HEK293 (cell line): ENCODE measurements at regions not wholly inside any gene's neighbourhood (a gene's known extent, or its start where the extent isn't known, plus 50 kb on each side); places are given as distances from the start of the nearest gene placed in this dataset.
"Not testable (repeated sequence)": the region's sequence is repeated elsewhere in the genome, so short reads cannot be mapped to it uniquely, and the experiment has no call there.

Experiments
- GFI1B ChIP-seq: fragments of 450-650 bp; formaldehyde crosslinking; IDR thresholded peaks from 2 replicates; pipeline ENCODE4 v1.5.1; 2016; ENCODE audit warnings: missing biosample characterization, missing genetic modification characterization
- KLF9 ChIP-seq: fragments of 450-650 bp; formaldehyde crosslinking; IDR thresholded peaks from 2 replicates; pipeline ENCODE4 v1.5.1; 2016; ENCODE audit warnings: missing biosample characterization, missing genetic modification characterization, low read depth
- SP2 ChIP-seq: fragments of 450-650 bp; formaldehyde crosslinking; IDR thresholded peaks from 2 replicates; pipeline ENCODE4 v1.5.1; 2016; ENCODE audit warnings: missing biosample characterization, missing genetic modification characterization
- TCF7L2 ChIP-seq: IDR thresholded peaks from 2 replicates; pipeline ENCODE4 v1.6.1; 2011; ENCODE audit warnings: low read depth, mild to moderate bottlenecking, inconsistent platforms, low read length, moderate library complexity, borderline replicate concordance
- ZBTB7A ChIP-seq: fragments of 450-650 bp; formaldehyde crosslinking; IDR thresholded peaks from 2 replicates; pipeline ENCODE4 v1.5.1; 2016; ENCODE audit warnings: low read depth, missing biosample characterization, missing genetic modification characterization
- ZNF223 ChIP-seq: fragments of 450-650 bp; formaldehyde crosslinking; IDR thresholded peaks from 2 replicates; pipeline ENCODE4 v1.5.1; 2016; ENCODE audit warnings: missing biosample characterization, missing genetic modification characterization
- ZNF324 ChIP-seq: fragments of 450-650 bp; formaldehyde crosslinking; IDR thresholded peaks from 2 replicates; pipeline ENCODE4 v1.5.1; 2016; ENCODE audit warnings: missing biosample characterization, missing genetic modification characterization
- ZNF558 ChIP-seq: fragments of 450-650 bp; formaldehyde crosslinking; IDR thresholded peaks from 2 replicates; pipeline ENCODE4 v1.5.1; 2016; ENCODE audit warnings: missing biosample characterization, missing genetic modification characterization
- ZNF596 ChIP-seq: fragments of 450-650 bp; IDR thresholded peaks from 2 replicates; pipeline ENCODE4 v1.5.0; 2018; ENCODE audit warnings: missing biosample characterization, mild to moderate bottlenecking, missing genetic modification characterization, moderate library complexity
- ZNF777 ChIP-seq: fragments of 450-650 bp; formaldehyde crosslinking; IDR thresholded peaks from 2 replicates; pipeline ENCODE4 v1.5.1; 2017; ENCODE audit warnings: missing biosample characterization, missing genetic modification characterization, borderline replicate concordance
- TF ChIP-seq, protein P1 (sequence below): fragments of 450-650 bp; formaldehyde crosslinking; IDR thresholded peaks from 2 replicates; pipeline ENCODE4 v1.5.1; 2016; ENCODE audit warnings: missing biosample characterization, missing genetic modification characterization
- TF ChIP-seq, protein P2 (sequence below): fragments of 450-650 bp; IDR thresholded peaks from 2 replicates; pipeline ENCODE4 v1.5.1; 2018; ENCODE audit warnings: missing biosample characterization, missing genetic modification characterization

DNA sequence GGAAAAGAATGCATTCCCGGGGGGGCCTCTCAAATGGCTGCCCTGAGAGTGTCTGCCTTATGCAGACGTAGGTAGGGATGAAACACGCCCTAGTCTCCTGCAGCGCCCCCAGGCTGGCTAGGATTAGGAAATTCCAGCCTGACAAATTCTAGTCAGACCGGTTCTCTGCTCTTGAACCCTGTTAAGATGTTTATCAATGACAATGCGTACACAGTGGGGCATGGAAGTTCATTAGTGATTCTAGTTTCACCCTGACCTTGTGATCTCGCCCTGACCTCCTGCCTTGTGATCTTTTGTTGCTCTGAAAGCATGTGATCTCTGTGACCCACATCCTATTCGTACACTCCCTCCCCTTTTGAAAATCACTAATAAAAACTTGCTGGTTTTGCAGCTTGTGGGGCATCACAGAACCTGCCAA is 88.7 kb downstream of the MAP3K8 start:
- TF ChIP-seq, protein P1, sequence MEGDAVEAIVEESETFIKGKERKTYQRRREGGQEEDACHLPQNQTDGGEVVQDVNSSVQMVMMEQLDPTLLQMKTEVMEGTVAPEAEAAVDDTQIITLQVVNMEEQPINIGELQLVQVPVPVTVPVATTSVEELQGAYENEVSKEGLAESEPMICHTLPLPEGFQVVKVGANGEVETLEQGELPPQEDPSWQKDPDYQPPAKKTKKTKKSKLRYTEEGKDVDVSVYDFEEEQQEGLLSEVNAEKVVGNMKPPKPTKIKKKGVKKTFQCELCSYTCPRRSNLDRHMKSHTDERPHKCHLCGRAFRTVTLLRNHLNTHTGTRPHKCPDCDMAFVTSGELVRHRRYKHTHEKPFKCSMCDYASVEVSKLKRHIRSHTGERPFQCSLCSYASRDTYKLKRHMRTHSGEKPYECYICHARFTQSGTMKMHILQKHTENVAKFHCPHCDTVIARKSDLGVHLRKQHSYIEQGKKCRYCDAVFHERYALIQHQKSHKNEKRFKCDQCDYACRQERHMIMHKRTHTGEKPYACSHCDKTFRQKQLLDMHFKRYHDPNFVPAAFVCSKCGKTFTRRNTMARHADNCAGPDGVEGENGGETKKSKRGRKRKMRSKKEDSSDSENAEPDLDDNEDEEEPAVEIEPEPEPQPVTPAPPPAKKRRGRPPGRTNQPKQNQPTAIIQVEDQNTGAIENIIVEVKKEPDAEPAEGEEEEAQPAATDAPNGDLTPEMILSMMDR (tag by site-specific recombination): not testable (repeated sequence)
- not testable (repeated sequence) for TF ChIP-seq ZNF558; SP2 (tag by site-specific recombination); ZNF596; ZNF223 (tag by site-specific recombination); KLF9; ZBTB7A (tag by site-specific recombination); GFI1B (tag by site-specific recombination); ZNF324; ZNF777 (tag by site-specific recombination); TCF7L2
- TF ChIP-seq, protein P2, sequence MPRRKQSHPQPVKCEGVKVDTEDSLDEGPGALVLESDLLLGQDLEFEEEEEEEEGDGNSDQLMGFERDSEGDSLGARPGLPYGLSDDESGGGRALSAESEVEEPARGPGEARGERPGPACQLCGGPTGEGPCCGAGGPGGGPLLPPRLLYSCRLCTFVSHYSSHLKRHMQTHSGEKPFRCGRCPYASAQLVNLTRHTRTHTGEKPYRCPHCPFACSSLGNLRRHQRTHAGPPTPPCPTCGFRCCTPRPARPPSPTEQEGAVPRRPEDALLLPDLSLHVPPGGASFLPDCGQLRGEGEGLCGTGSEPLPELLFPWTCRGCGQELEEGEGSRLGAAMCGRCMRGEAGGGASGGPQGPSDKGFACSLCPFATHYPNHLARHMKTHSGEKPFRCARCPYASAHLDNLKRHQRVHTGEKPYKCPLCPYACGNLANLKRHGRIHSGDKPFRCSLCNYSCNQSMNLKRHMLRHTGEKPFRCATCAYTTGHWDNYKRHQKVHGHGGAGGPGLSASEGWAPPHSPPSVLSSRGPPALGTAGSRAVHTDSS (tag by site-specific recombination): not testable (repeated sequence)
